ENCODE measurements at regions not wholly inside any gene's neighbourhood (a gene's known extent, or its start where the extent isn't known, plus 50 kb on each side); places are given as distances from the start of the nearest gene placed in this dataset.

- DNase-seq (ENCODE audit: low read depth) = no peak
- TF ChIP-seq CTCF (IDR thresholded peaks at IDR 0.05; ENCODE audit: low read length, missing control alignments) = no peak
- H3K4me3 ChIP-seq (replicated peaks; ENCODE audit: low read depth, low read length) = no peak overlapping the region
These were observed 298.8 kb upstream of the NOCT start for GRCh38 chr4:138716559-138717335.

GRCh38 chr4:138710297-138710696, 305.3 kb upstream of the NOCT start:
- no peak overlapping the region for H3K4me3 ChIP-seq (replicated peaks; ENCODE audit: low read depth, low read length)
- TF ChIP-seq CTCF (IDR thresholded peaks at IDR 0.05; ENCODE audit: low read length, missing control alignments) = no peak
- DNase-seq (ENCODE audit: low read depth) = no peak

GRCh38 chr4:138709859-138710258, 305.7 kb upstream of the NOCT start:
- no peak overlapping the region for H3K4me3 ChIP-seq (replicated peaks; ENCODE audit: low read depth, low read length)
- TF ChIP-seq CTCF (IDR thresholded peaks at IDR 0.05; ENCODE audit: low read length, missing control alignments) = no peak
- no peak for DNase-seq (ENCODE audit: low read depth)

GRCh38 chr4:138707746-138708677, 307.6 kb upstream of the NOCT start:
- no peak for DNase-seq (ENCODE audit: low read depth)
- TF ChIP-seq CTCF (IDR thresholded peaks at IDR 0.05; ENCODE audit: low read length, missing control alignments) = no peak
- no peak overlapping the region for H3K4me3 ChIP-seq (replicated peaks; ENCODE audit: low read depth, low read length)

GRCh38 chr4:138706201-138706600, 309.4 kb upstream of the NOCT start:
- H3K4me3 ChIP-seq (replicated peaks; ENCODE audit: low read depth, low read length) = no peak overlapping the region
- DNase-seq (ENCODE audit: low read depth) = no peak
- no peak for TF ChIP-seq CTCF (IDR thresholded peaks at IDR 0.05; ENCODE audit: low read length, missing control alignments)

- no peak for DNase-seq (ENCODE audit: low read depth)
- no peak for TF ChIP-seq CTCF (IDR thresholded peaks at IDR 0.05; ENCODE audit: low read length, missing control alignments)
- H3K4me3 ChIP-seq (replicated peaks; ENCODE audit: low read depth, low read length) = no peak overlapping the region
These were observed 313.3 kb upstream of the NOCT start for GRCh38 chr4:138702190-138702824.

All from fibroblast of pulmonary artery (primary cell).